Erythroblast (primary cell): ENCODE measurements at regions not wholly inside any gene's neighbourhood (a gene's known extent, or its start where the extent isn't known, plus 50 kb on each side); places are given as distances from the start of the nearest gene placed in this dataset.

ENCODE experiments used
- GATA1 ChIP-seq: IDR thresholded peaks from 2 replicates; pipeline ENCODE4 v1.6.1; 2011; ENCODE audit warnings: low read depth, mild to moderate bottlenecking, control low read depth, low read length, moderate library complexity
- POLR2A ChIP-seq: IDR thresholded peaks from 2 replicates; pipeline ENCODE4 v1.6.1; 2011; ENCODE audit warnings: mild to moderate bottlenecking, low read length

- TF ChIP-seq POLR2A (no peak), GATA1 (no peak)
These were observed 618.6 kb downstream of the AACS start for GRCh38 chr12:125683748-125684381.
